HCT116 (cell line): ENCODE measurements at regions not wholly inside any gene's neighbourhood (a gene's known extent, or its start where the extent isn't known, plus 50 kb on each side); places are given as distances from the start of the nearest gene placed in this dataset.

Experiments used
- ATAC-seq: fragments of 200-7000 bp; cut with Tn5 transposase; 2 replicates; pipeline ENCODE4 v1.9.1; 2020; ENCODE audit warnings: mild to moderate bottlenecking, moderate library complexity
- BruUV-seq: library from RNA; stranded (reverse); fragments of 400-500 nt; replicated peaks from 2 replicates; lab custom pipeline; 2021; lab: Mats Ljungman, UMichigan
- CTCF ChIA-PET: fragments of 300-600 bp; sonication (Branson Sonifier 250); formaldehyde crosslinking; loops from one replicate; lab custom pipeline; 2021; ENCODE audit warnings: antibody characterized with exemption; lab: Charles Lee
- POLR2A ChIA-PET: fragments of 300-600, 350-600 bp; sonication (Branson Sonifier 250); formaldehyde crosslinking; loops from one replicate; lab custom pipeline; 2021; ENCODE audit warnings: antibody characterized with exemption; lab: Charles Lee
- RAD21 ChIA-PET, 2 experiments: fragments of 300-600 bp; sonication (Branson Sonifier 250); formaldehyde crosslinking; loops; one replicate each; lab custom pipeline; 2023; ENCODE audit warnings: low total read pairs in 2 of 2; ENCODE audit not compliant: uncharacterized antibody in 2 of 2, unreplicated experiment in 2 of 2, low non-redundant PET in 1 of 2; lab: Charles Lee
- DNase-seq: peaks from one replicate; pipeline ENCODE4 v3.0.0-alpha.2; 2010; ENCODE audit warnings: low read depth, low spot score
- H2AFZ ChIP-seq: fragments of 200-600 bp; shearing (Covaris generic), sonication (generic); 2 replicates; pipeline ENCODE4 v1.6.1; 2017; ENCODE audit warnings: low read depth, mixed run types, mixed read lengths, antibody characterized with exemption, low read length; ENCODE audit not compliant: poor library complexity, severe bottlenecking
- H3K27ac ChIP-seq: 2 replicates; pipeline ENCODE4 v1.5.1; 2012; ENCODE audit warnings: low read depth, low read length
- H3K27me3 ChIP-seq: fragments of 200-600 bp; sonication (generic); 2 replicates; pipeline ENCODE4 v1.6.1; 2016; ENCODE audit warnings: mixed run types, low read length, mixed read lengths; ENCODE audit not compliant: insufficient read depth
- H3K36me3 ChIP-seq, 2 experiments: fragments of 200-500 bp in 1 of 2; fragments of 200-600 bp in 1 of 2; sonication (Bioruptor generic) in 1 of 2; sonication (generic) in 1 of 2; 2 replicates each; pipeline versions ENCODE4 v1.5.1 to v1.6.1; 2014 to 2016; ENCODE audit warnings: low read length in 2 of 2, inconsistent platforms in 1 of 2, mixed read lengths in 1 of 2, mixed run types in 1 of 2; ENCODE audit not compliant: insufficient read depth in 2 of 2, control insufficient read depth in 1 of 2
- H3K4me1 ChIP-seq, 2 experiments: fragments of 200-600 bp in 1 of 2; sonication (generic) in 1 of 2; 2 replicates each; pipeline versions ENCODE4 v1.5.1 to v1.6.1; 2012 to 2017; ENCODE audit warnings: low read length in 2 of 2, inconsistent platforms in 1 of 2, mild to moderate bottlenecking in 1 of 2, mixed read lengths in 1 of 2, mixed run types in 1 of 2, moderate library complexity in 1 of 2; ENCODE audit not compliant: insufficient read depth in 2 of 2, control insufficient read depth in 1 of 2
- H3K4me2 ChIP-seq: fragments of 200-600 bp; sonication (generic); 2 replicates; pipeline ENCODE4 v1.6.1; 2017; ENCODE audit warnings: mixed run types, low read length, mixed read lengths
- H3K4me3 ChIP-seq, 2 experiments: fragments of 200-600 bp in 1 of 2; sonication (generic) in 1 of 2; replicated peaks in 1 of 2; 2 replicates each; pipeline ENCODE4 v1.5.1; 2011 to 2016; ENCODE audit warnings: low read length in 2 of 2, control low read depth in 1 of 2, low read depth in 1 of 2, mild to moderate bottlenecking in 1 of 2, mixed read lengths in 1 of 2, mixed run types in 1 of 2
- H3K79me2 ChIP-seq: fragments of 200-600 bp; sonication (generic); 2 replicates; pipeline ENCODE4 v1.6.1; 2017; ENCODE audit warnings: mild to moderate bottlenecking, mixed run types, low read length, moderate library complexity, mixed read lengths; ENCODE audit not compliant: insufficient read depth
- H3K9ac ChIP-seq: fragments of 200-600 bp; sonication (generic); 2 replicates; pipeline ENCODE4 v1.6.1; 2016; ENCODE audit warnings: low read length, mixed read lengths
- H3K9me2 ChIP-seq: fragments of 200-600 bp; sonication (generic), shearing (Covaris generic); 2 replicates; pipeline ENCODE4 v1.6.1; 2017; ENCODE audit warnings: mixed run types, mild to moderate bottlenecking, moderate library complexity; ENCODE audit not compliant: insufficient read depth
- H3K9me3 ChIP-seq, 2 experiments: fragments of 200-500 bp in 1 of 2; fragments of 200-600 bp in 1 of 2; sonication (Bioruptor generic) in 1 of 2; sonication (generic) in 1 of 2; 2 replicates each; pipeline ENCODE4 v1.6.1; 2014 to 2017; ENCODE audit warnings: low read length in 2 of 2, mixed read lengths in 2 of 2, inconsistent platforms in 1 of 2, low read depth in 1 of 2, mild to moderate bottlenecking in 1 of 2, mixed run types in 1 of 2, moderate library complexity in 1 of 2; ENCODE audit not compliant: control insufficient read depth in 1 of 2, insufficient read depth in 1 of 2
- H4K20me1 ChIP-seq: fragments of 200-600 bp; sonication (generic), shearing (Covaris generic); 2 replicates; pipeline ENCODE4 v1.6.1; 2017; ENCODE audit warnings: mixed run types, mild to moderate bottlenecking, moderate library complexity; ENCODE audit not compliant: insufficient read depth
- CBX3 ChIP-seq: IDR thresholded peaks from 2 replicates; pipeline ENCODE4 v1.6.1; 2012; ENCODE audit warnings: low read depth
- CEBPB ChIP-seq: IDR thresholded peaks from 2 replicates; pipeline ENCODE4 v1.6.1; 2012; ENCODE audit warnings: low read depth
- EGR1 ChIP-seq: IDR thresholded peaks from 2 replicates; pipeline ENCODE4 v1.6.1; 2012; ENCODE audit warnings: low read depth
- ELF1 ChIP-seq: IDR thresholded peaks from 2 replicates; pipeline ENCODE4 v1.6.1; 2012; ENCODE audit warnings: low read depth, borderline replicate concordance
- EZH2 ChIP-seq: fragments of 200-600 bp; sonication (generic); IDR thresholded peaks from 2 replicates; pipeline ENCODE4 v1.6.1; 2017; ENCODE audit warnings: antibody characterized with exemption, mixed run types
- EZH2phosphoT487 ChIP-seq: fragments of 200-600 bp; IDR thresholded peaks from 2 replicates; pipeline ENCODE4 v1.6.1; 2018; ENCODE audit warnings: antibody characterized with exemption, borderline replicate concordance
- POLR2AphosphoS5 ChIP-seq: IDR thresholded peaks from 2 replicates; pipeline ENCODE4 v1.6.1; 2011; ENCODE audit warnings: mild to moderate bottlenecking, low read depth, low read length, moderate library complexity
- RAD21 ChIP-seq: IDR thresholded peaks from 2 replicates; pipeline ENCODE4 v1.6.1; 2012; ENCODE audit warnings: low read depth, mild to moderate bottlenecking
- SP1 ChIP-seq: IDR thresholded peaks from 2 replicates; pipeline ENCODE4 v1.6.1; 2012; ENCODE audit warnings: low read depth
- SRF ChIP-seq: IDR thresholded peaks from 2 replicates; pipeline ENCODE4 v1.6.1; 2012; ENCODE audit warnings: low read depth
- TCF7L2 ChIP-seq: IDR thresholded peaks from 2 replicates; pipeline ENCODE4 v1.7.0; 2011; ENCODE audit warnings: borderline replicate concordance, inconsistent platforms; ENCODE audit not compliant: insufficient read depth, insufficient read length; ENCODE audit errors: extremely low read depth
- YY1 ChIP-seq: IDR thresholded peaks from 2 replicates; pipeline ENCODE4 v1.6.1; 2011; ENCODE audit warnings: low read length, low read depth, moderate library complexity, mild to moderate bottlenecking; ENCODE audit not compliant: insufficient replicate concordance; ENCODE audit errors: extremely low read depth
- intact Hi-C: fragments of 100-400 bp; cut with micrococcal nuclease; formaldehyde crosslinking; loops from 2 replicates; pipeline ENCODE4 v1.10.0; 2022
- TF ChIP-seq, protein P1 (sequence below): IDR thresholded peaks from 2 replicates; pipeline ENCODE4 v1.6.1; 2011; ENCODE audit warnings: mild to moderate bottlenecking, low read length, moderate library complexity; ENCODE audit not compliant: insufficient replicate concordance; ENCODE audit errors: extremely low read depth
- TF ChIP-seq, protein P2 (sequence below): IDR thresholded peaks from 2 replicates; pipeline ENCODE4 v1.6.1; 2012; ENCODE audit warnings: low read depth
- TF ChIP-seq, protein P3 (sequence below): IDR thresholded peaks from 2 replicates; pipeline ENCODE4 v1.6.1; 2012
- TF ChIP-seq, protein P4 (sequence below), 3 experiments: fragments of 200-600 bp in 1 of 3; sonication (generic) in 1 of 3; IDR thresholded peaks in 2 of 3; conservative IDR thresholded peaks in 1 of 3; 2 replicates each; pipeline ENCODE4 v1.5.1; 2012 to 2017; ENCODE audit warnings: low read depth in 2 of 3, low read length in 2 of 3, antibody characterized with exemption in 1 of 3, borderline replicate concordance in 1 of 3, control low read depth in 1 of 3, mild to moderate bottlenecking in 1 of 3, mixed read lengths in 1 of 3, mixed run types in 1 of 3, moderate library complexity in 1 of 3; ENCODE audit not compliant: insufficient read depth in 1 of 3
- TF ChIP-seq, protein P5 (sequence below): IDR thresholded peaks from 2 replicates; pipeline ENCODE4 v1.6.1; 2012

DNA sequence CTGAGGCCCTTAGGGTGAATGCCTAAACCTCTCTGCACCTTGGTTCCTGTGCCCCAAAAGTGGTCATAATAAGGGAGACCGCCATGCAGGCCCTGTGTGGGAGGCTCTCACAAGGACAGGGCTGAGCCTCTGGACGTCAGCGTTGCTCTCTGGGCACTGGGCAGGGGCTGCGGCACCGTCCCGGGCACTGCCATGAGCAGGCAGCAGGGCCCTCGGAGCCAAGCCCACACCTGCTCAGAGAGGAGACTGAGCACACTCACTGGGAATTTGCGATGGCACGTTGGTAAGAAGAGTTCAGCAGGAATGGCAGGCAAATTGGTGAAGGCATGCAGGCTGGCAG is 123.4 kb downstream of the HMX1 start:
- Histone ChIP-seq H3K9ac (no peak overlapping the region), H3K27me3 (0 out of 2 replicates have a peak, but pooled peaks cover 7% of the 10 kb centered on the region), H2AFZ (no peak overlapping the region), H3K4me3 (no peak overlapping the region), H4K20me1 (no peaks in the 10 kb centered on the region), H3K27ac (no peak overlapping the region), H3K9me3 (no peaks in the 10 kb centered on the region), H3K4me2 (no peak overlapping the region), H3K4me1 (no peaks in the 10 kb centered on the region), H3K9me2 (no peaks in the 10 kb centered on the region), H3K79me2 (no peaks in the 10 kb centered on the region), H3K36me3 (no peaks in the 10 kb centered on the region)
- no TSS peak for BruUV-seq
- TF ChIP-seq YY1 (no peak), EGR1 (no peak), CEBPB (no peak), POLR2AphosphoS5 (no peak), SRF (no peak), SP1 (no peak), CBX3 (no peak), TCF7L2 (no peak), EZH2 (no peak), RAD21 (no peak), EZH2phosphoT487 (no peak), ELF1 (no peak)
- TF ChIP-seq, protein P1, sequence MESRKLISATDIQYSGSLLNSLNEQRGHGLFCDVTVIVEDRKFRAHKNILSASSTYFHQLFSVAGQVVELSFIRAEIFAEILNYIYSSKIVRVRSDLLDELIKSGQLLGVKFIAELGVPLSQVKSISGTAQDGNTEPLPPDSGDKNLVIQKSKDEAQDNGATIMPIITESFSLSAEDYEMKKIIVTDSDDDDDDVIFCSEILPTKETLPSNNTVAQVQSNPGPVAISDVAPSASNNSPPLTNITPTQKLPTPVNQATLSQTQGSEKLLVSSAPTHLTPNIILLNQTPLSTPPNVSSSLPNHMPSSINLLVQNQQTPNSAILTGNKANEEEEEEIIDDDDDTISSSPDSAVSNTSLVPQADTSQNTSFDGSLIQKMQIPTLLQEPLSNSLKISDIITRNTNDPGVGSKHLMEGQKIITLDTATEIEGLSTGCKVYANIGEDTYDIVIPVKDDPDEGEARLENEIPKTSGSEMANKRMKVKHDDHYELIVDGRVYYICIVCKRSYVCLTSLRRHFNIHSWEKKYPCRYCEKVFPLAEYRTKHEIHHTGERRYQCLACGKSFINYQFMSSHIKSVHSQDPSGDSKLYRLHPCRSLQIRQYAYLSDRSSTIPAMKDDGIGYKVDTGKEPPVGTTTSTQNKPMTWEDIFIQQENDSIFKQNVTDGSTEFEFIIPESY, result no peak
- TF ChIP-seq, protein P2, sequence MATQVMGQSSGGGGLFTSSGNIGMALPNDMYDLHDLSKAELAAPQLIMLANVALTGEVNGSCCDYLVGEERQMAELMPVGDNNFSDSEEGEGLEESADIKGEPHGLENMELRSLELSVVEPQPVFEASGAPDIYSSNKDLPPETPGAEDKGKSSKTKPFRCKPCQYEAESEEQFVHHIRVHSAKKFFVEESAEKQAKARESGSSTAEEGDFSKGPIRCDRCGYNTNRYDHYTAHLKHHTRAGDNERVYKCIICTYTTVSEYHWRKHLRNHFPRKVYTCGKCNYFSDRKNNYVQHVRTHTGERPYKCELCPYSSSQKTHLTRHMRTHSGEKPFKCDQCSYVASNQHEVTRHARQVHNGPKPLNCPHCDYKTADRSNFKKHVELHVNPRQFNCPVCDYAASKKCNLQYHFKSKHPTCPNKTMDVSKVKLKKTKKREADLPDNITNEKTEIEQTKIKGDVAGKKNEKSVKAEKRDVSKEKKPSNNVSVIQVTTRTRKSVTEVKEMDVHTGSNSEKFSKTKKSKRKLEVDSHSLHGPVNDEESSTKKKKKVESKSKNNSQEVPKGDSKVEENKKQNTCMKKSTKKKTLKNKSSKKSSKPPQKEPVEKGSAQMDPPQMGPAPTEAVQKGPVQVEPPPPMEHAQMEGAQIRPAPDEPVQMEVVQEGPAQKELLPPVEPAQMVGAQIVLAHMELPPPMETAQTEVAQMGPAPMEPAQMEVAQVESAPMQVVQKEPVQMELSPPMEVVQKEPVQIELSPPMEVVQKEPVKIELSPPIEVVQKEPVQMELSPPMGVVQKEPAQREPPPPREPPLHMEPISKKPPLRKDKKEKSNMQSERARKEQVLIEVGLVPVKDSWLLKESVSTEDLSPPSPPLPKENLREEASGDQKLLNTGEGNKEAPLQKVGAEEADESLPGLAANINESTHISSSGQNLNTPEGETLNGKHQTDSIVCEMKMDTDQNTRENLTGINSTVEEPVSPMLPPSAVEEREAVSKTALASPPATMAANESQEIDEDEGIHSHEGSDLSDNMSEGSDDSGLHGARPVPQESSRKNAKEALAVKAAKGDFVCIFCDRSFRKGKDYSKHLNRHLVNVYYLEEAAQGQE, result no peak
- TF ChIP-seq, protein P3, sequence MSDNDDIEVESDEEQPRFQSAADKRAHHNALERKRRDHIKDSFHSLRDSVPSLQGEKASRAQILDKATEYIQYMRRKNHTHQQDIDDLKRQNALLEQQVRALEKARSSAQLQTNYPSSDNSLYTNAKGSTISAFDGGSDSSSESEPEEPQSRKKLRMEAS, result no peak
- TF ChIP-seq, protein P4, sequence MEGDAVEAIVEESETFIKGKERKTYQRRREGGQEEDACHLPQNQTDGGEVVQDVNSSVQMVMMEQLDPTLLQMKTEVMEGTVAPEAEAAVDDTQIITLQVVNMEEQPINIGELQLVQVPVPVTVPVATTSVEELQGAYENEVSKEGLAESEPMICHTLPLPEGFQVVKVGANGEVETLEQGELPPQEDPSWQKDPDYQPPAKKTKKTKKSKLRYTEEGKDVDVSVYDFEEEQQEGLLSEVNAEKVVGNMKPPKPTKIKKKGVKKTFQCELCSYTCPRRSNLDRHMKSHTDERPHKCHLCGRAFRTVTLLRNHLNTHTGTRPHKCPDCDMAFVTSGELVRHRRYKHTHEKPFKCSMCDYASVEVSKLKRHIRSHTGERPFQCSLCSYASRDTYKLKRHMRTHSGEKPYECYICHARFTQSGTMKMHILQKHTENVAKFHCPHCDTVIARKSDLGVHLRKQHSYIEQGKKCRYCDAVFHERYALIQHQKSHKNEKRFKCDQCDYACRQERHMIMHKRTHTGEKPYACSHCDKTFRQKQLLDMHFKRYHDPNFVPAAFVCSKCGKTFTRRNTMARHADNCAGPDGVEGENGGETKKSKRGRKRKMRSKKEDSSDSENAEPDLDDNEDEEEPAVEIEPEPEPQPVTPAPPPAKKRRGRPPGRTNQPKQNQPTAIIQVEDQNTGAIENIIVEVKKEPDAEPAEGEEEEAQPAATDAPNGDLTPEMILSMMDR (IDR thresholded peaks at IDR 0.05 in 2 of 3, conservative IDR thresholded peaks at IDR 0.05 in 1 of 3; ENCODE audit: borderline replicate concordance in 1 of 3, insufficient read depth in 1 of 3, low read depth in 2 of 3, low read length in 2 of 3), result no peak
- TF ChIP-seq, protein P5, sequence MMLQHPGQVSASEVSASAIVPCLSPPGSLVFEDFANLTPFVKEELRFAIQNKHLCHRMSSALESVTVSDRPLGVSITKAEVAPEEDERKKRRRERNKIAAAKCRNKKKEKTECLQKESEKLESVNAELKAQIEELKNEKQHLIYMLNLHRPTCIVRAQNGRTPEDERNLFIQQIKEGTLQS, result no peak
- intact Hi-C loops, result no loop called here
- CTCF ChIA-PET, result no interaction called here
- RAD21 ChIA-PET, result no interaction called here
- no peak for ATAC-seq
- POLR2A ChIA-PET, result no interaction called here
- no peak for DNase-seq
